Uterus (tissue), 2 donors: ENCODE measurements at regions not wholly inside any gene's neighbourhood (a gene's known extent, or its start where the extent isn't known, plus 50 kb on each side); places are given as distances from the start of the nearest gene placed in this dataset.

Experiments used
- CTCF ChIP-seq, 4 experiments: fragments of 200-600 bp in 2 of 4; fragments of 450-650 bp in 2 of 4; sonication (generic) in 2 of 4; IDR thresholded peaks; one replicate each; pipeline ENCODE4 v1.5.1; 2016 to 2019; ENCODE audit warnings: antibody characterized with exemption in 4 of 4, mild to moderate bottlenecking in 2 of 4, moderate library complexity in 1 of 4
- POLR2A ChIP-seq, 2 donors: fragments of 450-650 bp; IDR thresholded peaks; one replicate each; pipeline ENCODE4 v1.6.1; 2016; ENCODE audit warnings: antibody characterized with exemption in 2 of 2, mild to moderate bottlenecking in 1 of 2, moderate library complexity in 1 of 2

- TF ChIP-seq CTCF (IDR thresholded peaks at IDR 0.05) (no peak), POLR2A (IDR thresholded peaks at IDR 0.05) (no peak)
Observed at GRCh38 chr5:87997662-87998061, 271.0 kb downstream of the TMEM161B start.
